Fibroblast of peridontal ligament (primary cell): ENCODE measurements at regions not wholly inside any gene's neighbourhood (a gene's known extent, or its start where the extent isn't known, plus 50 kb on each side); places are given as distances from the start of the nearest gene placed in this dataset.

Experiments
- DNase-seq: peaks from one replicate; pipeline ENCODE4 v3.0.0-alpha.2; 2010; ENCODE audit errors: extremely low read depth

DNA sequence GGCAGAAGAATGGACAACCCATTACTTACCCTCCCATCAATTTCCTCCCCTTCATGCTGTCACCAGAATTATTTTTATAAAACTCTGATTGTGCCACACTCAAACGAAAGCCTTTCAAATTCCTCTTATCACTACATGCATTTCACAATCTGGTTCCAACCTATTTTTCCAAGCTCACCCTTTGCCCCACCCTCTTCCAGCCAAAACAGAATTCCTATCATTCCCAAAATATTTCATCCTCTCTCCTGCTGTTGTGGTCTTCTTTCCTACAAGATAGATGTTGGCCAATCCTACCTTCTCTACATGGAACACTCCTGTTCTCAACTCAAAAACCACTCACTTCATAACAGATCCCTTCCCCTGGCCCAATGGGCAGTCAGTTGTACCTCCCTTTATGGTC lies 111.5 kb downstream of the ELAPOR2 start:
- no peak for DNase-seq

- no peak for DNase-seq
These were observed 116.0 kb downstream of the ELAPOR2 start for GRCh38 chr7:86943447-86943846.

GRCh38 chr7:86942995-86943394 lies 116.5 kb downstream of the ELAPOR2 start:
- DNase-seq: no peak

DNA sequence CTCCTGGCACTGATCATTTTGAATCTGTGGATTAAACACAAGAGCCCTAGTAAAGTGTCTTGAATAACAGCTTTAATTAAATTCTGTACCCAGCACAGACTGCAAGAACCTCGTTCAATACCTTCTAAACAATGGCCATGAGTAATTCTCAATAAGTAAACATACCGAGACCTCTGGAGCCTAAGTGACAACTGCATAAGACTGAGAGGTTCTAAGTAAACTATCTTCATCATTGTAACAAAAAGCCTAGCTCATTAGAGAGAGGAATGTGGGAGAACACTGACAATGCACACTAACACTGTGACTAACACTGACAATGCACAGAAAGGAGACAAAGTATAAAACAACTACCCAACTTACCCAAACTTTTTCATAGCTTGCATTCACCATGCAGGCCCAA lies 117.4 kb downstream of the ELAPOR2 start:
- DNase-seq: no peak

- peak; percentile 75 for DNase-seq
These were observed 120.1 kb downstream of the ELAPOR2 start for GRCh38 chr7:86939197-86939814.

- no peak for DNase-seq
These were observed 122.0 kb downstream of the ELAPOR2 start for GRCh38 chr7:86937363-86937878.

- no peak for DNase-seq
These were observed 126.1 kb downstream of the ELAPOR2 start for GRCh38 chr7:86933295-86933845.

DNA sequence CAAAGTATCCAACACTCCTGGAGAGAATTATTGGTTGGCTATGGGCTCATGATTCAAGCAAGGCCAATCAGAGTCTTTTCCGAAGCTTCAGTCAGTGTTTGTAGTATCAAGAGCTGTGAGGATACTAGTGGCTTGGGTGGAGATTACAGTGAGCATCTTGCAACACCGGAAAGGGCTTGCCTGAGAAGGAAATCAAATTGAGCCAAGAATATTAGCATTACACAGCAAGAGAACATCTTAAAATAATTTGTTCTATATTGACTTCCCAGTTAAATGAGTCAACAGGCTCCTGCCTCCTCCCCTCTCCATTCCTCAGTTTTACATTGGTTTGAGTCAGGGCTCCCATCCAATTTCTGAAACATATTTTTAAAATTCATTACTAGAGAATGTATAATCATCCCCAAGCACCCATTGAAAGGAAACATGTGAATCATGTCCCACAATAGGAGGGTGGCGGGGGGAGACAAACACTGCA lies 127.4 kb downstream of the ELAPOR2 start:
- peak; percentile 98 for DNase-seq

DNA sequence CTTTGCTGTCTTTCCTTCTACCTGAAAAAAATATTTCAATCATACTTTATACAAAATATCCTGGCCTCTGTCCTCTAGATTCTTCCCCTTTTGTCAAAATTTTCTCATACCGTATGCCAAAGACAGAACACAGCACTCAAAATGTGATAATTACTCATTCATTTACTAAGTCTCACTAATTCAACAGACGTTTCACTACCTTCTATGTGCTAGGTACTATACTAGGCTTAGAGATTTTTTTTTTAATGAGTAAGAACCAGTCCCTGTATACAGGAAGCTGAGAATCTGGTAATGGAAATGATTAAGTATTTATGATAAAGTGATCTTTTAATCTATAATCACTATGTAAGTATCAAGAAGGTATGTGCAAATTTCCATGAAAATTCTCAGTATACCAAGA lies 128.0 kb downstream of the ELAPOR2 start:
- DNase-seq: no peak

GRCh38 chr7:86930554-86931307 lies 128.7 kb downstream of the ELAPOR2 start:
- peak; percentile 29 for DNase-seq

DNA sequence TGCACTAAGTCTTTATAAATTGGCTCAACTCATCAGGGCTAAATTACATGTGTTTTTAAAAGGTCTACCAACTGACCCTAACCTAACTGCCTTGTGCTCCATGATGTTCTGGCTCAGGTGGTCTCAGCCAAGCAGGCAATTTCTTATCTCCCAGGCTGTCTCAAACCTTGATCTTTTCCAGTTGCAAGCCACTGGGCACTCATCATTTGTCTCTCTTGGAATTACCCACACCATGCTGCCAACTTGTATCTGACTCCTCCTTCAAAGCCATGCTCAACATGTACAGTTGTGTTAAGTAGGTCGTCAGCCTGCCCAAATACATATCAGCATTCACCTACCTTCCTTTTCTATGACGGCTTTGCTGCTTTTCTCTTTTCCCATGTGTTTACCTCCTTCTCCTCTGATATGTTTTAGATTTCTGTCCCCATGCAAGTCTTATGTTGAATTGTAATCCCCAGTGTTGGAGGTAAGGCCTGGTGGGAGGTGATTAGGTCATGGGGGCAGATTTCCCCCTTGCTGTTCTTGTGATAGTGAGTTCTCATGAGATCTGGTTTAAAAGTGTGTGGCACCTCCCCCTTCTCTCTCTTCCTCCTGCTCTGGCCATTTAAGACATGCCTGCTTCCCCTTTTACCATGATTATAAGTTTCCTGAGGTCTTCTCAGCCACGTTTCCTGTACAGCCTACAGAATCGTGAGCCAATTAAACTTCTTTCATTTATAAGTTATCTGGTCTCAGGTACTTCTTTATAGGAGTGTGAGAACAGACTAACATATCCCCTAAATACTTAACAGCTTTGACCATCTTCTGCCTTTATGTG lies 130.0 kb downstream of the ELAPOR2 start:
- no peak for DNase-seq

- no peak for DNase-seq
These were observed 131.1 kb downstream of the ELAPOR2 start for GRCh38 chr7:86928308-86928707.

DNA sequence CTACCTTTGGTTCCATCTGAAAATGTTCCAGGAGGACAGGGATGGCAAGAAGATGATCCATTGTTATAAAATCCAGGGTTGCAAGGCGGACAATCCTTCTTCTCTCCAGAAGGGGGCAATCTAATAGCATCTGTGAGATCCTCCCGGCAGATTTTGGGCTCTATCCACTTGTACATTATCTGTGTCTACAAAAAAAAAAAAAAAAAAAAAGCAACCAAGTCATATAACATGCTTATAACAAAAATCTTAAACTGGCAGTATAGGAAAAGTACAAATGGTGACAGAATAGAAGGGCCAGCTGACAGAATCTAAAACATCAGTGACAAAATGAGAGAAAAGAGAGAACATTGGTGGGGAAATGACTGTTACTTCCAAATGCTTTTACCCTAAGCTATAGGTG lies 132.7 kb downstream of the ELAPOR2 start:
- DNase-seq: peak; percentile 79

DNA sequence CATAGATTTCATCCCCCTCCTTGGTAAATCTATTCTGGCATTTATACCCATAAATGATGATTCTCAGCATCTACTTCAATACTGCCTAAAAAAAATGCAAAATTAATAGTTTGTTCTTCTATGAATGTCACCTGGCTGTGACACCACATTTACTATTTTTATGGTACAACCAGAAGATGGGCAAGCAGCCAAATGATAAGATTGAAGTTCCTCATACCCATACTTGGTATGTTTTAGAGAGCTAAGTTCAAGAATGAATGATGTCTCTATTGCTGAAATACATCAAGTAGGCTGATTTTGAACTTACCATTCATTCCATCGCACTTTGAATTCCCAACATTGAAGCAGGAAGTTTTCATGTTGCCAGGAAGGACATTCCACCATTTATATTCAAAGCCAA lies 134.2 kb downstream of the ELAPOR2 start:
- no peak for DNase-seq

- no peak for DNase-seq
These were observed 135.9 kb downstream of the ELAPOR2 start for GRCh38 chr7:86923527-86923926.

DNA sequence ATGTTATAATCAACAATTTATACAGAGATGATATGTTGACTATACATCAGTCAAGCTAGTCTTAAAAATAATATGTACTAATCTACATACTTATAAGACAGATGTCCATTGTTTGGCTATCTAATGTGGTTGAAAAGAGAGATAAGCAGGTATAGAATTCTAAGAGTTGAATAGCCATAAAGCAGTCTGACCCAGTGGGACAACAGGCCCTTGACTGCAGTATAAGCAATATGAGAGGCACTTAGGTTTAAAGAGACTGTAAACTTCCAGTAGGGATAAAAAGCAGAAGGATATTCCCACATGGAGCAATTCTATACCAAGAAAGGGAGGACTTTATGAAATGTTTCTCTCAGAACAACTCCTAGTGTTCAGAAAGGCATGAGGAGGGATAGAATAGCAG lies 139.3 kb downstream of the ELAPOR2 start:
- no peak for DNase-seq

- no peak for DNase-seq
These were observed 141.2 kb downstream of the ELAPOR2 start for GRCh38 chr7:86918245-86918644.

DNA sequence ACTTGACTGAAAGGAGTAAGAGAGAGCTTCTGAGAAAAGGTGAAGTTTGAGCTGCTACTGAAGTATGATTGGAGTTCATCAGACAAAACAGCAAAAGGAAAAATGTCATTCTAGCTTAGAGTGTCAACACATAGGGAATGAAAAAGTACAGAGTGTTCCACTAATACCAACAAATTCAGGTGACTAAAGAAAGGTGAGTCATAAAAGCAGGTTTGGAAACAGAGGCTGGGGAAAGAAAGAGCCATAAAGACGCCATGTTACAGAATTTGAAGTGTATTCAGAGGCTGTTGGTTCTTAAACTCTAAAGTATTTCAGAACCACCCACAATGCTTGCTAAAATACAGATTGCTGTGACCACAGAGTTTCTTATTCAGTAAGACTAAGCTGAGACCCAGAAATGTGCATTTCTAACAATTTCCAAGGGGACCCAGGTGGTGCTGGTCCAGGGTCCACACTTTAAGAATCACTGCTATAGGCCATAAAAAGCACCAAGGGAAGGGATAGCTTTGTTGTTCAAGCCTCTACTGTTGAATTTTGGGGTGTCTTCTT lies 143.1 kb downstream of the ELAPOR2 start:
- no peak for DNase-seq

- peak; percentile 49 for DNase-seq
These were observed 144.9 kb downstream of the ELAPOR2 start for GRCh38 chr7:86914551-86914950.
